ENCODE measurements at regions not wholly inside any gene's neighbourhood (a gene's known extent, or its start where the extent isn't known, plus 50 kb on each side); places are given as distances from the start of the nearest gene placed in this dataset.

DNA sequence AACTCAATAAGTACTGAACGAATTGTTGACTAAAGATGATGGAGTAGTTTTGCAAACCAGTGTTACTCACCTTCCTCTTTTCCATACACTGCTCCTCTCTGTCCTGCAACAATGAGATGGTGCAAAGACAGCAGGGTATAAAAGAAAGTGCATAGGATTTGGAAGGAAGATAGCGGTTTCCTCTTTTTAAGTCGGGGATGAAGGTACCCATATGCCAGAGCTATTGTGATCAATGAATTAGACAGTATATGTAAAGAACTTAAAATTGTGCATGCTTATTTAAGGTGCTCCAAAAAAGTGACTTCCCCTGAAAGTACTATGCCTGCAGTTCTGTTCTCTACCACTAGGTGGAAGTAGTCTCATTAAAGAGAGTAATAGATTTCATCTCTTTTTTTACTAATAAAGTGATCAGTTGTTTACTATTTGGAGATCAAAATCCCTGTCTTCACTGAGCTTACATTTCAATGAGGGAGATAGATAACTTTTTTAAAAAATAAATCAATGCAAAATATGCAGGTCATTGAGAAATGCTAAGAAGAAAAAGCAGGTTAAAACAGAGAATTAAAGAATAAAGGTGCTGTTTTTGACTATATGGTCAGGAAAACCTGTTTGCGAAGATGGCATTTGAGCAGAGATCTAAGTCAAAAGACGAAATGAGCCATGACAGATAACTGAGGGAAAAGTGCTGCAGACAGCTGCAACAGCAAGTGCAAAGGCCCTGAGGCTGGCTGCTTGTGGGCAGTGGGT is 339.7 kb upstream of the SLC14A2 start:
- no peak for TF ChIP-seq GATA2 (IDR thresholded peaks at IDR 0.05; ENCODE audit: low read depth, low read length)
- TF ChIP-seq GATA3 (IDR thresholded peaks at IDR 0.05; ENCODE audit: low read depth, low read length) = no peak
